NB4 (cell line): ENCODE measurements at regions not wholly inside any gene's neighbourhood (a gene's known extent, or its start where the extent isn't known, plus 50 kb on each side); places are given as distances from the start of the nearest gene placed in this dataset.

Source experiments
- DNase-seq: peaks from one replicate; pipeline ENCODE4 v3.0.0; 2010; ENCODE audit warnings: low read depth
- H3K4me3 ChIP-seq: one replicate; pipeline ENCODE4 v1.5.1; 2011; ENCODE audit warnings: mild to moderate bottlenecking, low read depth, low read length, moderate library complexity
- MYC ChIP-seq: IDR thresholded peaks from 2 replicates; pipeline ENCODE4 v1.6.1; 2011; ENCODE audit warnings: low read depth, low read length
- POLR2A ChIP-seq: IDR thresholded peaks from 2 replicates; pipeline ENCODE4 v1.6.1; 2011; ENCODE audit warnings: mild to moderate bottlenecking; ENCODE audit not compliant: insufficient read length; ENCODE audit errors: extremely low read depth
- TF ChIP-seq, protein P1 (sequence below): IDR thresholded peaks from one replicate; pipeline ENCODE4 v1.5.1; 2012; ENCODE audit warnings: low read depth, low read length
- TF ChIP-seq, protein P2 (sequence below): IDR thresholded peaks from 2 replicates; pipeline ENCODE4 v1.6.1; 2011; ENCODE audit warnings: low read depth, low read length

- no peak for DNase-seq
- TF ChIP-seq, protein P1, sequence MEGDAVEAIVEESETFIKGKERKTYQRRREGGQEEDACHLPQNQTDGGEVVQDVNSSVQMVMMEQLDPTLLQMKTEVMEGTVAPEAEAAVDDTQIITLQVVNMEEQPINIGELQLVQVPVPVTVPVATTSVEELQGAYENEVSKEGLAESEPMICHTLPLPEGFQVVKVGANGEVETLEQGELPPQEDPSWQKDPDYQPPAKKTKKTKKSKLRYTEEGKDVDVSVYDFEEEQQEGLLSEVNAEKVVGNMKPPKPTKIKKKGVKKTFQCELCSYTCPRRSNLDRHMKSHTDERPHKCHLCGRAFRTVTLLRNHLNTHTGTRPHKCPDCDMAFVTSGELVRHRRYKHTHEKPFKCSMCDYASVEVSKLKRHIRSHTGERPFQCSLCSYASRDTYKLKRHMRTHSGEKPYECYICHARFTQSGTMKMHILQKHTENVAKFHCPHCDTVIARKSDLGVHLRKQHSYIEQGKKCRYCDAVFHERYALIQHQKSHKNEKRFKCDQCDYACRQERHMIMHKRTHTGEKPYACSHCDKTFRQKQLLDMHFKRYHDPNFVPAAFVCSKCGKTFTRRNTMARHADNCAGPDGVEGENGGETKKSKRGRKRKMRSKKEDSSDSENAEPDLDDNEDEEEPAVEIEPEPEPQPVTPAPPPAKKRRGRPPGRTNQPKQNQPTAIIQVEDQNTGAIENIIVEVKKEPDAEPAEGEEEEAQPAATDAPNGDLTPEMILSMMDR, result no peak
- TF ChIP-seq MYC, result no peak
- TF ChIP-seq, protein P2, sequence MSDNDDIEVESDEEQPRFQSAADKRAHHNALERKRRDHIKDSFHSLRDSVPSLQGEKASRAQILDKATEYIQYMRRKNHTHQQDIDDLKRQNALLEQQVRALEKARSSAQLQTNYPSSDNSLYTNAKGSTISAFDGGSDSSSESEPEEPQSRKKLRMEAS, result no peak
- TF ChIP-seq POLR2A, result no peak
- H3K4me3 ChIP-seq, result no peak overlapping the region
These were observed 304.6 kb upstream of the CXCR4 start for GRCh38 chr2:136422512-136422911.

GRCh38 chr2:136420346-136420745 lies 302.4 kb upstream of the CXCR4 start:
- no peak overlapping the region for H3K4me3 ChIP-seq
- no peak for DNase-seq
- TF ChIP-seq, protein P1, result no peak
- no peak for TF ChIP-seq POLR2A

DNA sequence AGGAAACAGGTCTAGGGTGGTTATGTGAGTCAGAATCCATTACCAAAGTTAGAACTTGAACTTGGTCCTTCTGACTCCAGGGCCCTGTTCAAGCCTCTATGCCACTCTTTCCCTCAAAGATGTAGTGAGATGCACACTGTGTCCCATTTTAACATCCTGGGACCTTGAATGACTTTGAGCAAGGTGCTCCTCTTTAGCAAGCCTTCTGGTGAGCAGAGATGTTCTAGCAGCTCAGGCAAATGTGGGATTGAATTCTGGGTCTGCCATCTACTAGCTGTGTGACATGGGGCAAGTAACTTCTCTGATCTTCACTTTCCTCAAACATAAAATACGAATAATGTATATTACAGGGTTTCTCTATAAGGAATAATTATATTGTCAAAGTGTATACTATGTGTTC lies 294.0 kb upstream of the CXCR4 start:
- no peak for DNase-seq
- TF ChIP-seq, protein P2, result no peak
- TF ChIP-seq MYC (no peak), POLR2A (no peak)
- H3K4me3 ChIP-seq, result no peak overlapping the region

- TF ChIP-seq POLR2A, result no peak
- TF ChIP-seq, protein P1, result no peak
- TF ChIP-seq, protein P2, result no peak
- no peak for TF ChIP-seq MYC
- no peak overlapping the region for H3K4me3 ChIP-seq
- DNase-seq, result no peak
These were observed 292.7 kb upstream of the CXCR4 start for GRCh38 chr2:136410673-136411072.

GRCh38 chr2:136408795-136409194 lies 290.8 kb upstream of the CXCR4 start:
- TF ChIP-seq, protein P1, result no peak
- TF ChIP-seq, protein P2, result no peak
- TF ChIP-seq MYC (no peak), POLR2A (no peak)
- DNase-seq, result no peak
- H3K4me3 ChIP-seq, result no peak overlapping the region

GRCh38 chr2:136407952-136408318 lies 290.0 kb upstream of the CXCR4 start:
- DNase-seq, result no peak
- no peak overlapping the region for H3K4me3 ChIP-seq
- TF ChIP-seq, protein P1, result no peak
- no peak for TF ChIP-seq POLR2A
- no peak for TF ChIP-seq MYC
- TF ChIP-seq, protein P2, result no peak
